Thyroid gland (tissue), 4 donors: ENCODE measurements at regions not wholly inside any gene's neighbourhood (a gene's known extent, or its start where the extent isn't known, plus 50 kb on each side); places are given as distances from the start of the nearest gene placed in this dataset.

Experiments used
- DNase-seq, 2 donors: peaks; one replicate each; pipeline ENCODE4 v3.0.0-alpha.2; 2019
- H3K27ac ChIP-seq, 3 donors: fragments of 200-600 bp; sonication (generic); 1 replicate in 2 of 3; 2 replicates in 1 of 3; pipeline ENCODE4 v1.5.1; 2016 to 2019; ENCODE audit warnings: mild to moderate bottlenecking in 1 of 3, moderate library complexity in 1 of 3
- H3K27me3 ChIP-seq: fragments of 200-600 bp; sonication (generic); one replicate; pipeline ENCODE4 v1.5.1; 2019
- H3K36me3 ChIP-seq, 2 donors: fragments of 200-600 bp; sonication (generic); one replicate each; pipeline ENCODE4 v1.5.1; 2016 to 2019
- H3K4me1 ChIP-seq, 2 donors: fragments of 200-600 bp; sonication (generic); one replicate each; pipeline ENCODE4 v1.5.1; 2017 to 2019
- H3K4me3 ChIP-seq, 3 donors: fragments of 200-600 bp; sonication (generic); replicated peaks in 1 of 3; 1 replicate in 2 of 3; 2 replicates in 1 of 3; pipeline ENCODE4 v1.5.1; 2016; ENCODE audit warnings: mild to moderate bottlenecking in 1 of 3
- H3K9me3 ChIP-seq: fragments of 200-600 bp; sonication (generic); one replicate; pipeline ENCODE4 v1.5.1; 2017
- POLR2A ChIP-seq, 2 donors: fragments of 450-650 bp; IDR thresholded peaks; one replicate each; pipeline ENCODE4 v1.6.1; 2017; ENCODE audit warnings: antibody characterized with exemption in 2 of 2, mild to moderate bottlenecking in 2 of 2, moderate library complexity in 1 of 2
- WGBS, 2 donors: methylation state at CpG; one replicate each; pipeline ENCODE4 v1.1.5; 2017; 5-methylcytosine and 5-hydroxymethylcytosine counted together
- intact Hi-C: fragments of 100-400 bp; cut with DNase I; formaldehyde crosslinking; loops from one replicate; pipeline ENCODE4 v1.15.1; 2023
- TF ChIP-seq, protein P1 (sequence below), 6 experiments: fragments of 200-600 bp in 3 of 6; fragments of 450-650 bp in 3 of 6; sonication (generic) in 3 of 6; IDR thresholded peaks; one replicate each; pipeline ENCODE4 v1.5.1; 2016 to 2019; ENCODE audit warnings: antibody characterized with exemption in 6 of 6, mild to moderate bottlenecking in 2 of 6, inconsistent platforms in 1 of 6, moderate library complexity in 1 of 6

- no peaks in the 10 kb centered on the region for H3K9me3 ChIP-seq
- no peaks in the 10 kb centered on the region for H3K36me3 ChIP-seq
- H3K4me3 ChIP-seq: no peak overlapping the region
- TF ChIP-seq POLR2A (IDR thresholded peaks at IDR 0.05): no peak
- TF ChIP-seq, protein P1, sequence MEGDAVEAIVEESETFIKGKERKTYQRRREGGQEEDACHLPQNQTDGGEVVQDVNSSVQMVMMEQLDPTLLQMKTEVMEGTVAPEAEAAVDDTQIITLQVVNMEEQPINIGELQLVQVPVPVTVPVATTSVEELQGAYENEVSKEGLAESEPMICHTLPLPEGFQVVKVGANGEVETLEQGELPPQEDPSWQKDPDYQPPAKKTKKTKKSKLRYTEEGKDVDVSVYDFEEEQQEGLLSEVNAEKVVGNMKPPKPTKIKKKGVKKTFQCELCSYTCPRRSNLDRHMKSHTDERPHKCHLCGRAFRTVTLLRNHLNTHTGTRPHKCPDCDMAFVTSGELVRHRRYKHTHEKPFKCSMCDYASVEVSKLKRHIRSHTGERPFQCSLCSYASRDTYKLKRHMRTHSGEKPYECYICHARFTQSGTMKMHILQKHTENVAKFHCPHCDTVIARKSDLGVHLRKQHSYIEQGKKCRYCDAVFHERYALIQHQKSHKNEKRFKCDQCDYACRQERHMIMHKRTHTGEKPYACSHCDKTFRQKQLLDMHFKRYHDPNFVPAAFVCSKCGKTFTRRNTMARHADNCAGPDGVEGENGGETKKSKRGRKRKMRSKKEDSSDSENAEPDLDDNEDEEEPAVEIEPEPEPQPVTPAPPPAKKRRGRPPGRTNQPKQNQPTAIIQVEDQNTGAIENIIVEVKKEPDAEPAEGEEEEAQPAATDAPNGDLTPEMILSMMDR (IDR thresholded peaks at IDR 0.05): no peak
- 50 to 59% methylated on average over 6 of the region's 6 CpGs for WGBS, 2 donors
- H3K27ac ChIP-seq: no peak overlapping the region
- no peaks in the 10 kb centered on the region for H3K27me3 ChIP-seq
- DNase-seq: no peak
- H3K4me1 ChIP-seq: no peaks in the 10 kb centered on the region
- intact Hi-C loops: no loop called here
Observed at GRCh38 chr15:93866476-93866875, 364.9 kb upstream of the MCTP2 start.

- Histone ChIP-seq H3K4me1 (no peaks in the 10 kb centered on the region), H3K4me3 (no peak overlapping the region), H3K36me3 (no peaks in the 10 kb centered on the region), H3K9me3 (no peaks in the 10 kb centered on the region), H3K27ac (no peak overlapping the region), H3K27me3 (no peaks in the 10 kb centered on the region)
- intact Hi-C loops: no loop called here
- WGBS, 2 donors: 69 to 76% methylated on average over 4 of the region's 4 CpGs
- no peak for DNase-seq
- TF ChIP-seq POLR2A (IDR thresholded peaks at IDR 0.05): no peak
- TF ChIP-seq, protein P1 (IDR thresholded peaks at IDR 0.05): no peak
Observed at GRCh38 chr15:93865586-93865985, 365.8 kb upstream of the MCTP2 start.

GRCh38 chr15:93862791-93863190 lies 368.6 kb upstream of the MCTP2 start:
- TF ChIP-seq, protein P1 (IDR thresholded peaks at IDR 0.05): no peak
- no peak for TF ChIP-seq POLR2A (IDR thresholded peaks at IDR 0.05)
- Histone ChIP-seq H3K4me1 (no peaks in the 10 kb centered on the region), H3K27me3 (no peaks in the 10 kb centered on the region), H3K4me3 (no peak overlapping the region), H3K27ac (no peak overlapping the region), H3K9me3 (no peaks in the 10 kb centered on the region), H3K36me3 (no peaks in the 10 kb centered on the region)
- 82 to 85% methylated on average over 7 of the region's 7 CpGs for WGBS, 2 donors
- peak in 1 of 2 donors; percentile 8 for DNase-seq
- intact Hi-C loops: no loop called here

- Histone ChIP-seq H3K27me3 (no peaks in the 10 kb centered on the region), H3K4me1 (no peaks in the 10 kb centered on the region), H3K4me3 (no peak overlapping the region), H3K36me3 (no peaks in the 10 kb centered on the region), H3K27ac (no peak overlapping the region), H3K9me3 (no peaks in the 10 kb centered on the region)
- DNase-seq: no peak
- 86 to 89% methylated on average over 5 of the region's 5 CpGs for whole genome bisulfite sequencing, 2 donors
- intact Hi-C loops: no loop called here
- TF ChIP-seq, protein P1 (IDR thresholded peaks at IDR 0.05): no peak
- TF ChIP-seq POLR2A (IDR thresholded peaks at IDR 0.05): no peak
Observed at GRCh38 chr15:93861956-93862741, 369.2 kb upstream of the MCTP2 start.

- no peak for DNase-seq
- intact Hi-C loops: no loop called here
- 90 to 91% methylated on average over 10 of the region's 10 CpGs for WGBS, 2 donors
Observed at GRCh38 chr15:93861413-93861812, 369.9 kb upstream of the MCTP2 start.

More at GRCh38 chr15:93861413-93861812, 369.9 kb upstream of the MCTP2 start:
- H3K27me3 ChIP-seq: no peaks in the 10 kb centered on the region
- TF ChIP-seq POLR2A (IDR thresholded peaks at IDR 0.05): no peak
- TF ChIP-seq, protein P1 (IDR thresholded peaks at IDR 0.05): no peak
- no peak overlapping the region for H3K4me3 ChIP-seq
- no peaks in the 10 kb centered on the region for H3K9me3 ChIP-seq
- no peaks in the 10 kb centered on the region for H3K36me3 ChIP-seq
- H3K27ac ChIP-seq: no peak overlapping the region
- no peaks in the 10 kb centered on the region for H3K4me1 ChIP-seq
